GM19467 (cell line): ENCODE measurements at regions not wholly inside any gene's neighbourhood (a gene's known extent, or its start where the extent isn't known, plus 50 kb on each side); places are given as distances from the start of the nearest gene placed in this dataset.

Source experiments
- ATAC-seq: cut with Tn5 transposase; IDR thresholded peaks from one replicate; pipeline ENCODE4 v1.9.1; 2021; ENCODE audit warnings: mild to moderate bottlenecking, moderate library complexity; ENCODE audit not compliant: unreplicated experiment

GRCh38 chr1:209377995-209378394, 205.5 kb upstream of the CAMK1G start:
- ATAC-seq: no peak

GRCh38 chr1:209379280-209379679, 204.2 kb upstream of the CAMK1G start:
- no peak for ATAC-seq

GRCh38 chr1:209380420-209380819, 203.1 kb upstream of the CAMK1G start:
- no peak for ATAC-seq

- no peak for ATAC-seq
Observed at GRCh38 chr1:209382231-209383100, 201.0 kb upstream of the CAMK1G start.

GRCh38 chr1:209383422-209383821, 200.1 kb upstream of the CAMK1G start:
- no peak for ATAC-seq

- ATAC-seq: no peak
Observed at GRCh38 chr1:209383907-209384709, 199.4 kb upstream of the CAMK1G start.

GRCh38 chr1:209384710-209385550, 198.6 kb upstream of the CAMK1G start:
- no peak for ATAC-seq

GRCh38 chr1:209386156-209386555, 197.4 kb upstream of the CAMK1G start:
- ATAC-seq: no peak

GRCh38 chr1:209387271-209387968, 196.1 kb upstream of the CAMK1G start:
- ATAC-seq: no peak

GRCh38 chr1:209387969-209388329, 195.6 kb upstream of the CAMK1G start:
- no peak for ATAC-seq

GRCh38 chr1:209388358-209388757, 195.2 kb upstream of the CAMK1G start:
- ATAC-seq: no peak

GRCh38 chr1:209389258-209389657, 194.3 kb upstream of the CAMK1G start:
- ATAC-seq: no peak

GRCh38 chr1:209389975-209390374, 193.5 kb upstream of the CAMK1G start:
- no peak for ATAC-seq

GRCh38 chr1:209390764-209391163, 192.8 kb upstream of the CAMK1G start:
- ATAC-seq: no peak

GRCh38 chr1:209391792-209392191, 191.7 kb upstream of the CAMK1G start:
- no peak for ATAC-seq

GRCh38 chr1:209395169-209395568, 188.3 kb upstream of the CAMK1G start:
- no peak for ATAC-seq

- no peak for ATAC-seq
Observed at GRCh38 chr1:209397371-209397770, 186.1 kb upstream of the CAMK1G start.

GRCh38 chr1:209397910-209398309, 185.6 kb upstream of the CAMK1G start:
- ATAC-seq: no peak

GRCh38 chr1:209398313-209398991, 185.1 kb upstream of the CAMK1G start:
- ATAC-seq: no peak

GRCh38 chr1:209399800-209400199, 183.7 kb upstream of the CAMK1G start:
- no peak for ATAC-seq
